ENCODE measurements at regions not wholly inside any gene's neighbourhood (a gene's known extent, or its start where the extent isn't known, plus 50 kb on each side); places are given as distances from the start of the nearest gene placed in this dataset.

DNA sequence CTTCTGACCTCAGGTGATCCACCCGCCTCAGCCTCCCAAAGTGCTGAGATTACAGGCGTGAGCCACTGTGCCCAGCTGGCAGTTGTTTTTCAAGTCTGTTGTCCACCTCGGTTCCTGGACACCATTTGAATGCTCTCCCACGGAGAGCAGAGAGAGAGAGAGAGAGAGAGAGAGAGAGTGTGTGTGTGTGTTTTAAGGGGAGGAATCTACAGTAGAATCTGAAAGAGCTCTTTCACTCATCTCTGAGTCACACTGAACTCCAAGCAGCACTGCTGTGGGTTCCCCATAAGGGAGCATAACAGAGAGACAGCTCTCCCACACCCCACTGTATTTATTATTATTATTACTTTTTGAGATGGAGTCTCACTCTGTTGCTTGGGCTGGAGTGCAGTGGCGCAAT is 156.6 kb downstream of the RPLP1 start:
- H4K20me1 ChIP-seq (ENCODE audit: insufficient read depth, low read depth, low read length), result no peaks in the 10 kb centered on the region
- H3K4me1 ChIP-seq (ENCODE audit: low read length), result no peaks in the 10 kb centered on the region

DNA sequence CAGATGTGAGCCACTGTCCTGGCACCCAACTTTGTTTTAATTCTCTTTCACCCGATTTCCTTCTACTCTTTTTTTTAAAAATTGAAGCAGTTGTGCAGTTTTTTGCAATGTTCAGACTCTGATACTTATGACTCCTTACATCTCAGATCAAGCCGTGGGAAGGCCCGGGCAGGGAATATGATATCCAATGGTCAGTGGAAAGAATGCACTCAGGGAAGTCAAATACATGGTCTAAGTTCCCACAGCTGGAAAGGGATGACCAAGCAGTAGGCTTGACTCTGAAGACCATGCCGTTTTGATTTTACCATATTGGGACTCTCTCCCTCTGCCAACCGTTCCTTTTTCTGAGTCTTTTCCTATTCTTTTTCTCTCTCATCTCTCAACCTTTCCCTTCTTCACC is 157.2 kb downstream of the RPLP1 start:
- no peaks in the 10 kb centered on the region for H3K79me2 ChIP-seq (ENCODE audit: low read length)
- no peaks in the 10 kb centered on the region for H3K36me3 ChIP-seq (ENCODE audit: insufficient read depth, low read length)
- H3K27me3 ChIP-seq (ENCODE audit: low read length), result no peaks in the 10 kb centered on the region
- H3K4me3 ChIP-seq (ENCODE audit: low read length), result no peak overlapping the region
- no peaks in the 10 kb centered on the region for H3K9me3 ChIP-seq (ENCODE audit: low read length)
- H3K4me1 ChIP-seq (ENCODE audit: low read length), result no peaks in the 10 kb centered on the region
- no peak overlapping the region for H3K4me2 ChIP-seq (ENCODE audit: low read depth, low read length, poor library complexity, severe bottlenecking)
- no peak for DNase-seq
- H3K9ac ChIP-seq (ENCODE audit: low read length), result no peak overlapping the region
- no peaks in the 10 kb centered on the region for H4K20me1 ChIP-seq (ENCODE audit: insufficient read depth, low read depth, low read length)
- H2AFZ ChIP-seq (ENCODE audit: low read length), result no peak overlapping the region
- no peaks in the 10 kb centered on the region for H3K9me2 ChIP-seq (replicated peaks; ENCODE audit: insufficient read depth, low read length)
- no peak overlapping the region for H3K27ac ChIP-seq (ENCODE audit: low read length)

More for the DNA sequence above, 156.6 kb downstream of the RPLP1 start:
- Histone ChIP-seq H3K9me3 (ENCODE audit: low read length) (no peaks in the 10 kb centered on the region), H3K27me3 (ENCODE audit: low read length) (no peaks in the 10 kb centered on the region), H3K36me3 (ENCODE audit: insufficient read depth, low read length) (no peaks in the 10 kb centered on the region), H3K9ac (ENCODE audit: low read length) (no peak overlapping the region), H3K9me2 (replicated peaks; ENCODE audit: insufficient read depth, low read length) (no peaks in the 10 kb centered on the region), H3K4me3 (ENCODE audit: low read length) (no peak overlapping the region), H3K79me2 (ENCODE audit: low read length) (no peaks in the 10 kb centered on the region), H3K4me2 (ENCODE audit: low read depth, low read length, poor library complexity, severe bottlenecking) (no peak overlapping the region), H2AFZ (ENCODE audit: low read length) (no peak overlapping the region), H3K27ac (ENCODE audit: low read length) (no peak overlapping the region)
- DNase-seq, result no peak

GRCh38 chr15:69610277-69610676 is 157.7 kb downstream of the RPLP1 start:
- no peak overlapping the region for H3K4me2 ChIP-seq (ENCODE audit: low read depth, low read length, poor library complexity, severe bottlenecking)
- no peaks in the 10 kb centered on the region for H3K9me2 ChIP-seq (replicated peaks; ENCODE audit: insufficient read depth, low read length)
- no peak overlapping the region for H3K4me3 ChIP-seq (ENCODE audit: low read length)
- H3K4me1 ChIP-seq (ENCODE audit: low read length), result no peaks in the 10 kb centered on the region
- H3K9ac ChIP-seq (ENCODE audit: low read length), result no peak overlapping the region
- H2AFZ ChIP-seq (ENCODE audit: low read length), result no peak overlapping the region
- H3K27ac ChIP-seq (ENCODE audit: low read length), result no peak overlapping the region
- DNase-seq, result no peak
- H3K27me3 ChIP-seq (ENCODE audit: low read length), result no peaks in the 10 kb centered on the region
- H3K36me3 ChIP-seq (ENCODE audit: insufficient read depth, low read length), result no peaks in the 10 kb centered on the region
- no peaks in the 10 kb centered on the region for H4K20me1 ChIP-seq (ENCODE audit: insufficient read depth, low read depth, low read length)
- no peaks in the 10 kb centered on the region for H3K9me3 ChIP-seq (ENCODE audit: low read length)
- no peaks in the 10 kb centered on the region for H3K79me2 ChIP-seq (ENCODE audit: low read length)

- Histone ChIP-seq H3K4me2 (ENCODE audit: low read depth, low read length, poor library complexity, severe bottlenecking) (no peak overlapping the region), H3K9me3 (ENCODE audit: low read length) (no peaks in the 10 kb centered on the region), H3K9ac (ENCODE audit: low read length) (no peak overlapping the region), H3K27ac (ENCODE audit: low read length) (no peak overlapping the region), H4K20me1 (ENCODE audit: insufficient read depth, low read depth, low read length) (no peaks in the 10 kb centered on the region), H3K4me3 (ENCODE audit: low read length) (no peak overlapping the region), H3K36me3 (ENCODE audit: insufficient read depth, low read length) (no peaks in the 10 kb centered on the region), H3K79me2 (ENCODE audit: low read length) (no peaks in the 10 kb centered on the region), H3K27me3 (ENCODE audit: low read length) (no peaks in the 10 kb centered on the region), H3K4me1 (ENCODE audit: low read length) (no peaks in the 10 kb centered on the region), H2AFZ (ENCODE audit: low read length) (no peak overlapping the region), H3K9me2 (replicated peaks; ENCODE audit: insufficient read depth, low read length) (no peaks in the 10 kb centered on the region)
- DNase-seq, result no peak
These were observed 158.2 kb downstream of the RPLP1 start for GRCh38 chr15:69610858-69611257.

- Histone ChIP-seq H2AFZ (ENCODE audit: low read length) (no peak overlapping the region), H3K36me3 (ENCODE audit: insufficient read depth, low read length) (no peaks in the 10 kb centered on the region), H3K9me3 (ENCODE audit: low read length) (no peaks in the 10 kb centered on the region), H4K20me1 (ENCODE audit: insufficient read depth, low read depth, low read length) (no peaks in the 10 kb centered on the region), H3K79me2 (ENCODE audit: low read length) (no peaks in the 10 kb centered on the region), H3K4me1 (ENCODE audit: low read length) (no peaks in the 10 kb centered on the region), H3K27ac (ENCODE audit: low read length) (no peak overlapping the region), H3K9me2 (replicated peaks; ENCODE audit: insufficient read depth, low read length) (no peaks in the 10 kb centered on the region), H3K9ac (ENCODE audit: low read length) (no peak overlapping the region), H3K27me3 (ENCODE audit: low read length) (no peaks in the 10 kb centered on the region), H3K4me3 (ENCODE audit: low read length) (no peak overlapping the region), H3K4me2 (ENCODE audit: low read depth, low read length, poor library complexity, severe bottlenecking) (no peak overlapping the region)
- no peak for DNase-seq
These were observed 159.5 kb downstream of the RPLP1 start for GRCh38 chr15:69612112-69612511.

DNA sequence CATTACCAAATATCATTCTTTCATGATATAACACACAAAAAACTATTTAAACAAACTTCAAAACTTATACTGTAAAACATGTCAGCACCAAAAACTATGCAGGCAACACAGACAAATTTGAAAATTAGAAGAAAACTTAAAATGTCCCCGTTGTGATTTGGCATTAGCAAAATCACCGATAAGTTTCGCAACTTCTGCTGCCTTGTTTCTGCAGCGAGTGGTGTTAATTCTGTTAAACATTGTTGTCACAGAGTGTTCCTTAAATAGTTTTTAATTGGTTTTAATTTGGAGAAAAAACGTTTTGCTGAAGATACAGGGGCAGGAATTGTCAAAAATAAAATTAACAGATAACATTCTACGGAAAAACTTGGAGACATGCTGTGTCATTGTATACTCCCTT is 160.6 kb downstream of the RPLP1 start:
- H2AFZ ChIP-seq (ENCODE audit: low read length), result no peak overlapping the region
- no peak overlapping the region for H3K27ac ChIP-seq (ENCODE audit: low read length)
- H3K9me2 ChIP-seq (replicated peaks; ENCODE audit: insufficient read depth, low read length), result no peaks in the 10 kb centered on the region
- no peaks in the 10 kb centered on the region for H3K27me3 ChIP-seq (ENCODE audit: low read length)
- no peak overlapping the region for H3K4me2 ChIP-seq (ENCODE audit: low read depth, low read length, poor library complexity, severe bottlenecking)
- H3K36me3 ChIP-seq (ENCODE audit: insufficient read depth, low read length), result no peaks in the 10 kb centered on the region
- H3K4me3 ChIP-seq (ENCODE audit: low read length), result no peak overlapping the region
- no peaks in the 10 kb centered on the region for H3K79me2 ChIP-seq (ENCODE audit: low read length)
- DNase-seq, result no peak
- no peak overlapping the region for H3K9ac ChIP-seq (ENCODE audit: low read length)
- no peaks in the 10 kb centered on the region for H3K9me3 ChIP-seq (ENCODE audit: low read length)
- no peaks in the 10 kb centered on the region for H3K4me1 ChIP-seq (ENCODE audit: low read length)
- no peaks in the 10 kb centered on the region for H4K20me1 ChIP-seq (ENCODE audit: insufficient read depth, low read depth, low read length)

DNA sequence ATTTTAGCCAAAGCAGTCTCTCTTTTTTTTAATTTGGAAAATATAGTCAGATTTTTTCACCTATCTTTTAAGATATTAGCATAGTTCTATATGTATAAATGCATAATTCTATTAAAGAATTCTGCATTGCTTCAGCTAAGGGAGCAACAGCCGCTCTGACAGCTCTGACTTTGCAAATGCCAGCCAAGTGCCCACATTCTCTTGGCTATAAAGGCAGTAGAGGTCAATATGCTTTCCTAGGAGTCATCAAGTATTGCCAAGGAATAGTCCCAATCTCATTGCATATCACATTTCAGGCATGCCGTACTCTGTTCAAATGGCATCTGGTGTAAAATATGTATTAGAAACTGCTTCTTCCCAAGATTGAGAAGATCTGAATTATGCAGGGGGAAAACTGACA is 161.4 kb downstream of the RPLP1 start:
- Histone ChIP-seq H3K79me2 (ENCODE audit: low read length) (no peaks in the 10 kb centered on the region), H2AFZ (ENCODE audit: low read length) (no peak overlapping the region), H3K4me1 (ENCODE audit: low read length) (no peaks in the 10 kb centered on the region), H3K9ac (ENCODE audit: low read length) (no peak overlapping the region), H3K9me3 (ENCODE audit: low read length) (no peaks in the 10 kb centered on the region), H3K4me2 (ENCODE audit: low read depth, low read length, poor library complexity, severe bottlenecking) (no peak overlapping the region), H3K9me2 (replicated peaks; ENCODE audit: insufficient read depth, low read length) (no peaks in the 10 kb centered on the region), H3K27me3 (ENCODE audit: low read length) (no peaks in the 10 kb centered on the region), H4K20me1 (ENCODE audit: insufficient read depth, low read depth, low read length) (no peaks in the 10 kb centered on the region), H3K36me3 (ENCODE audit: insufficient read depth, low read length) (no peaks in the 10 kb centered on the region), H3K4me3 (ENCODE audit: low read length) (no peak overlapping the region), H3K27ac (ENCODE audit: low read length) (no peak overlapping the region)
- no peak for DNase-seq

DNA sequence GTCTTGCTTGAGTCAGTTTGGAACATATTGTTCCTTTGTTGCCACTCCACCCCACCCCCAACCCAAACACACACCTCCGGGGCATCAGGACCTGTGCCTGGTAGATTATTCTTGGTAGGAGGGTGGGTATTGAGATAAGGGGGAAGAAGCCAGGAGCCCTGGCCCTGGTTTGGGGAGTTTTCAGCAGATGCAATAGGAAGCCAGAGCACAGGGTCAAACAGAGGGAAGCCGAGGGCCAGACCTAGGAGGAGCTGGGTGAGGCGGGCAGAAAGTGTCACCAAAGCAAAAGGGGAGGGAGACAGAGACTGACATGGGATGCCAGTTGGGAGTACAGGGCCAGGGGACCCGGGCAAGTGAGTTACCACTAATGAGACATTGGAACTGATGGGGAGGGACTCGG is 163.1 kb downstream of the RPLP1 start:
- Histone ChIP-seq H3K27ac (ENCODE audit: low read length) (no peak overlapping the region), H3K9ac (ENCODE audit: low read length) (no peak overlapping the region)

DNA sequence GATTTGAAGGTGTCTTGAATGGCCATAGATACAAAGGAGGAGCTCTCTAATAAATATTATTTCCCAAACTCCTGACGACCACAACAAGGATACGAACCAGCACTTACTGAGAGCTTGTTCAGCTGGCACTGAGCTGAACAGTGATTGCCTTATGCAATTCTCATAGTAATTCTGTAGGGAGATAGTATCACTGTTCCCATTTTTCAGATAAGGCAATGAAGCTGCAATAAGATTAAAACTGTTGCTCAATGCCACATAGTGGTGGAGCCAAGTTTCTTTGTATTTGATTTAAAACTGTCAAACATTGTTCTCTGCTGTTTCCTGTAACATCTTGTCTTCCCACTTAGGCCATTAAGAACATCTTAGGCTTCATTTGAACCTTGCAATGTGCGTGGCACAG is 163.9 kb downstream of the RPLP1 start:
- no peak overlapping the region for H3K4me3 ChIP-seq (ENCODE audit: low read length)
- H3K79me2 ChIP-seq (ENCODE audit: low read length), result no peaks in the 10 kb centered on the region
- DNase-seq, result no peak
- H3K36me3 ChIP-seq (ENCODE audit: insufficient read depth, low read length), result no peaks in the 10 kb centered on the region
- no peak overlapping the region for H3K9ac ChIP-seq (ENCODE audit: low read length)
- H3K27ac ChIP-seq (ENCODE audit: low read length), result no peak overlapping the region
- H4K20me1 ChIP-seq (ENCODE audit: insufficient read depth, low read depth, low read length), result no peaks in the 10 kb centered on the region
- no peak overlapping the region for H3K4me2 ChIP-seq (ENCODE audit: low read depth, low read length, poor library complexity, severe bottlenecking)
- no peaks in the 10 kb centered on the region for H3K9me2 ChIP-seq (replicated peaks; ENCODE audit: insufficient read depth, low read length)
- no peaks in the 10 kb centered on the region for H3K27me3 ChIP-seq (ENCODE audit: low read length)
- no peaks in the 10 kb centered on the region for H3K4me1 ChIP-seq (ENCODE audit: low read length)
- no peaks in the 10 kb centered on the region for H3K9me3 ChIP-seq (ENCODE audit: low read length)
- H2AFZ ChIP-seq (ENCODE audit: low read length), result no peak overlapping the region

More for the DNA sequence above, 163.1 kb downstream of the RPLP1 start:
- Histone ChIP-seq H3K27me3 (ENCODE audit: low read length) (no peaks in the 10 kb centered on the region), H3K9me3 (ENCODE audit: low read length) (no peaks in the 10 kb centered on the region), H2AFZ (ENCODE audit: low read length) (no peak overlapping the region), H3K79me2 (ENCODE audit: low read length) (no peaks in the 10 kb centered on the region), H3K4me1 (ENCODE audit: low read length) (no peaks in the 10 kb centered on the region), H3K36me3 (ENCODE audit: insufficient read depth, low read length) (no peaks in the 10 kb centered on the region), H3K9me2 (replicated peaks; ENCODE audit: insufficient read depth, low read length) (no peaks in the 10 kb centered on the region), H4K20me1 (ENCODE audit: insufficient read depth, low read depth, low read length) (no peaks in the 10 kb centered on the region), H3K4me2 (ENCODE audit: low read depth, low read length, poor library complexity, severe bottlenecking) (no peak overlapping the region), H3K4me3 (ENCODE audit: low read length) (no peak overlapping the region)
- DNase-seq, result no peak

Measured in Karpas-422 (cell line).